ENCODE measurements at regions not wholly inside any gene's neighbourhood (a gene's known extent, or its start where the extent isn't known, plus 50 kb on each side); places are given as distances from the start of the nearest gene placed in this dataset.
"Not testable (repeated sequence)": the region's sequence is repeated elsewhere in the genome, so short reads cannot be mapped to it uniquely, and the experiment has no call there.

DNA sequence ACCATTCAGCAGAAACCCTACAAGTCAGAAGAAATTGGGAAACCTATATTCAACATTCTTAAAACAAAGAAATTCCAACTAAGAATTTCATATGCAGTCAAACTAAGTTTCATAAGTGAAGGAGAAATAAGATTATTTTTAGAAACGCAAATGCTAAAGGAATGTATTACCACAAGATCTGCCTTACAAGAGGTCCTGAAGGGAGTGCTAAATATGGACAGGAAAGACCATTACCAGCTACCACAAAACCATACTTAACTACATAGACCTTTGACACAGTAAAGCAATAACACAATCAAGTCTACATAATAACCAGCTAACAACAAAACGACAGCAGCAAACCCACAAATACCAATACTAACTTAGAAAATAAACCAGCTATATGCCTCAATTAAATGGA is 169.3 kb upstream of the FGF16 start:
- Histone ChIP-seq H3K36me3 (ENCODE audit: insufficient read depth, low read length) (no peaks in the 10 kb centered on the region), H4K20me1 (ENCODE audit: insufficient read depth, low read length, poor library complexity, severe bottlenecking) (no peaks in the 10 kb centered on the region), H3K4me1 (ENCODE audit: insufficient read depth, low read length, poor library complexity, severe bottlenecking) (no peaks in the 10 kb centered on the region), H2AFZ (ENCODE audit: low read length) (no peak overlapping the region), H3K4me3 (ENCODE audit: low read length, poor library complexity, severe bottlenecking) (no peak overlapping the region), H3K9me3 (ENCODE audit: insufficient read depth, low read depth, low read length) (no peaks in the 10 kb centered on the region), H3K79me2 (ENCODE audit: insufficient read depth, low read length) (no peaks in the 10 kb centered on the region), H3K4me2 (ENCODE audit: low read depth, low read length, poor library complexity, severe bottlenecking) (no peak overlapping the region), H3F3A (ENCODE audit: low read depth) (no peaks in the 10 kb centered on the region), H3K9ac (ENCODE audit: low read depth, low read length, poor library complexity, severe bottlenecking) (no peak overlapping the region), H3K9me2 (replicated peaks; ENCODE audit: low read depth, low read length) (no peaks in the 10 kb centered on the region), H3K27me3 (ENCODE audit: insufficient read depth, low read length, poor library complexity, severe bottlenecking) (no peaks in the 10 kb centered on the region)
- no peak for TF ChIP-seq EZH2phosphoT487 (IDR thresholded peaks at IDR 0.05; ENCODE audit: borderline replicate concordance)
- TF ChIP-seq, protein P1, sequence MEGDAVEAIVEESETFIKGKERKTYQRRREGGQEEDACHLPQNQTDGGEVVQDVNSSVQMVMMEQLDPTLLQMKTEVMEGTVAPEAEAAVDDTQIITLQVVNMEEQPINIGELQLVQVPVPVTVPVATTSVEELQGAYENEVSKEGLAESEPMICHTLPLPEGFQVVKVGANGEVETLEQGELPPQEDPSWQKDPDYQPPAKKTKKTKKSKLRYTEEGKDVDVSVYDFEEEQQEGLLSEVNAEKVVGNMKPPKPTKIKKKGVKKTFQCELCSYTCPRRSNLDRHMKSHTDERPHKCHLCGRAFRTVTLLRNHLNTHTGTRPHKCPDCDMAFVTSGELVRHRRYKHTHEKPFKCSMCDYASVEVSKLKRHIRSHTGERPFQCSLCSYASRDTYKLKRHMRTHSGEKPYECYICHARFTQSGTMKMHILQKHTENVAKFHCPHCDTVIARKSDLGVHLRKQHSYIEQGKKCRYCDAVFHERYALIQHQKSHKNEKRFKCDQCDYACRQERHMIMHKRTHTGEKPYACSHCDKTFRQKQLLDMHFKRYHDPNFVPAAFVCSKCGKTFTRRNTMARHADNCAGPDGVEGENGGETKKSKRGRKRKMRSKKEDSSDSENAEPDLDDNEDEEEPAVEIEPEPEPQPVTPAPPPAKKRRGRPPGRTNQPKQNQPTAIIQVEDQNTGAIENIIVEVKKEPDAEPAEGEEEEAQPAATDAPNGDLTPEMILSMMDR (conservative IDR thresholded peaks at IDR 0.05; ENCODE audit: low read length), result no peak

DNA sequence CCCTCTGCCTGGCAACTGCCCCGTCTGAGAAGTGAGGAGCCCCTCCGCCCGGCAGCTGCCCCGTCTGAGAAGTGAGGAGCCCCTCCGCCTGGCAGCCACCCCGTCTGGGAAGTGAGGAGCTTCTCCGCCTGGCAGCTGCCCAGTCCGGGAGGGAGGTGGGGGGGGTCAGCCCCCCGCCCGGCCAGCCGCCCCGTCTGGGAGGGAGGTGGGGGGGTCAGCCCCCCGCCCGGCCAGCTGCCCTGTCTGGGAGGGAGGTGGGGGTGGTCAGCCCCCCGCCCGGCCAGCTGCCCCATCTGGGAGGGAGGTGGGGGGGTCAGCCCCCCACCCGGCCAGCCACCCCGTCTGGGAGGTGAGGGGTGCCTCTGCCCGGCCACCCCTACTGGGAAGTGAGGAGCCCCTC is 167.8 kb upstream of the FGF16 start:
- not testable (repeated sequence) for H3K4me2 ChIP-seq (ENCODE audit: low read depth, low read length, poor library complexity, severe bottlenecking); H3F3A ChIP-seq (ENCODE audit: low read depth); H4K20me1 ChIP-seq (ENCODE audit: insufficient read depth, low read length, poor library complexity, severe bottlenecking); H3K4me1 ChIP-seq (ENCODE audit: insufficient read depth, low read length, poor library complexity, severe bottlenecking); H3K9me2 ChIP-seq (replicated peaks; ENCODE audit: low read depth, low read length); H2AFZ ChIP-seq (ENCODE audit: low read length); H3K79me2 ChIP-seq (ENCODE audit: insufficient read depth, low read length); H3K9ac ChIP-seq (ENCODE audit: low read depth, low read length, poor library complexity, severe bottlenecking); H3K9me3 ChIP-seq (ENCODE audit: insufficient read depth, low read depth, low read length); H3K36me3 ChIP-seq (ENCODE audit: insufficient read depth, low read length); H3K4me3 ChIP-seq (ENCODE audit: low read length, poor library complexity, severe bottlenecking); H3K27me3 ChIP-seq (ENCODE audit: insufficient read depth, low read length, poor library complexity, severe bottlenecking)

DNA sequence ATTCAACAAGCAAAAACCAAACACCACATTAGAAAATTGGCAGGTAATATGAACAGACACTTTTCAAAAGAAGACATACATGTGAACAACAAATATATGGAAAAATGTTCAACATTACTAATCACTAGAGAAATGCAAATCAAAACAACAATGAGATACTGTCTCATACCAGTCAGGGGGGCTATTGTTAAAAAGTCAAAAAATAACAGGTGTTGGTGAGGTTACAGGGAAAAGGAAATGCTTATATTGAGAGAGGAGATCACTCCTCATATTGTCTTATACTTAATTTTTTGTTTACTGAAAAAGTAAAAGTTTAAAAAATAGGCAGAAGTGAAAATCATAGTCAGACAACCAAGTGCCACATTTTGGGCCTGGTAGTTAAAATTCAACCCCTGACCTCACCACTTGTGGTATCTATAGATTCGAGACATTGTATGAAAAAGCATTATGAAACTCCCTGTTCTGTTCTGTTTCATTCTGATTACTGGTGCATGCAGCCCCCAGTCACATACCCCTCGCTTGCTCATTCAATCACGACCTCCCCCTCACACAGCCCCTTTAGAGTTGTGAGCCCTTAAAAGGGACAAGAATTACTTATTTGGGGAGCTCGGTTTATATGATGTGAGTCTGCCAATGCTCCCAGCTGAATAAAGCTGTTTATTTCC is 153.7 kb upstream of the FGF16 start:
- Histone ChIP-seq H3K27me3 (ENCODE audit: insufficient read depth, low read length, poor library complexity, severe bottlenecking) (no peaks in the 10 kb centered on the region), H2AFZ (ENCODE audit: low read length) (no peak overlapping the region), H3K9ac (ENCODE audit: low read depth, low read length, poor library complexity, severe bottlenecking) (no peak overlapping the region), H3K4me1 (ENCODE audit: insufficient read depth, low read length, poor library complexity, severe bottlenecking) (no peaks in the 10 kb centered on the region), H3K9me2 (replicated peaks; ENCODE audit: low read depth, low read length) (no peaks in the 10 kb centered on the region), H4K20me1 (ENCODE audit: insufficient read depth, low read length, poor library complexity, severe bottlenecking) (no peaks in the 10 kb centered on the region), H3K4me2 (ENCODE audit: low read depth, low read length, poor library complexity, severe bottlenecking) (no peak overlapping the region), H3K79me2 (ENCODE audit: insufficient read depth, low read length) (no peaks in the 10 kb centered on the region), H3F3A (ENCODE audit: low read depth) (no peaks in the 10 kb centered on the region), H3K9me3 (ENCODE audit: insufficient read depth, low read depth, low read length) (no peaks in the 10 kb centered on the region), H3K36me3 (ENCODE audit: insufficient read depth, low read length) (no peaks in the 10 kb centered on the region), H3K4me3 (ENCODE audit: low read length, poor library complexity, severe bottlenecking) (no peak overlapping the region)
- TF ChIP-seq EZH2phosphoT487 (IDR thresholded peaks at IDR 0.05; ENCODE audit: borderline replicate concordance), result no peak
- TF ChIP-seq, protein P1 (conservative IDR thresholded peaks at IDR 0.05; ENCODE audit: low read length), result no peak

DNA sequence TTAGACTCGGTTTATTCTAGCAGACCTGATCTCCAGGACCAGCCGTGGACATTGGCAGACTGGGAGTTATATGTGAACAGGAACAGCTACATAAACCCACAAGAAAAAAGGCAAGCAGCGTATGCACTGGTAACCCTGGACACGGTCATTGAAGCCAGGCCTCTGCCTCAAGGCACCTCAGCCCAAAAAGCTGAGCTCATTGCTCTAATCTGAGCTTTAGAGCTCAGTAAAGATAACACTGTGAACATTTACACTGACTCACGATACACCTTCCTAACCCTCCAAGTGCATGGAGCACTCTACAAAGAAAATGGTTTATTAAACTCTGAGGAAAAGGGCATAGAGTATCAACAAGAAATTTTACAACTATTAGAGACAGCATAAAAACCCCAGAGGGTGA is 148.9 kb upstream of the FGF16 start:
- Histone ChIP-seq H3F3A (ENCODE audit: low read depth) (no peaks in the 10 kb centered on the region), H4K20me1 (ENCODE audit: insufficient read depth, low read length, poor library complexity, severe bottlenecking) (no peaks in the 10 kb centered on the region), H3K79me2 (ENCODE audit: insufficient read depth, low read length) (no peaks in the 10 kb centered on the region), H3K4me3 (ENCODE audit: low read length, poor library complexity, severe bottlenecking) (no peak overlapping the region), H3K4me2 (ENCODE audit: low read depth, low read length, poor library complexity, severe bottlenecking) (no peak overlapping the region), H3K9ac (ENCODE audit: low read depth, low read length, poor library complexity, severe bottlenecking) (no peak overlapping the region), H3K9me3 (ENCODE audit: insufficient read depth, low read depth, low read length) (no peaks in the 10 kb centered on the region), H3K4me1 (ENCODE audit: insufficient read depth, low read length, poor library complexity, severe bottlenecking) (no peaks in the 10 kb centered on the region), H3K9me2 (replicated peaks; ENCODE audit: low read depth, low read length) (no peaks in the 10 kb centered on the region), H3K27me3 (ENCODE audit: insufficient read depth, low read length, poor library complexity, severe bottlenecking) (no peaks in the 10 kb centered on the region), H3K36me3 (ENCODE audit: insufficient read depth, low read length) (no peaks in the 10 kb centered on the region), H2AFZ (ENCODE audit: low read length) (no peak overlapping the region)
- TF ChIP-seq, protein P1 (conservative IDR thresholded peaks at IDR 0.05; ENCODE audit: low read length), result no peak
- TF ChIP-seq EZH2phosphoT487 (IDR thresholded peaks at IDR 0.05; ENCODE audit: borderline replicate concordance), result no peak

All from Loucy (cell line).